Panc1 (cell line): ENCODE measurements at regions not wholly inside any gene's neighbourhood (a gene's known extent, or its start where the extent isn't known, plus 50 kb on each side); places are given as distances from the start of the nearest gene placed in this dataset.

Experiments
- ATAC-seq: fragments of 200-7000 bp; cut with Tn5 transposase; 2 replicates; pipeline ENCODE4 v1.9.1; 2020; ENCODE audit warnings: mild to moderate bottlenecking, moderate library complexity
- BruUV-seq: library from RNA; stranded (reverse); fragments of 400-500 nt; replicated peaks from 2 replicates; lab custom pipeline; 2021; lab: Mats Ljungman, UMichigan
- CTCF ChIA-PET: fragments of 300-600 bp; sonication (Branson Sonifier 250); formaldehyde crosslinking; loops from one replicate; lab custom pipeline; 2022; ENCODE audit warnings: antibody characterized with exemption; lab: Charles Lee
- POLR2A ChIA-PET: fragments of 300-600 bp; sonication (Branson Sonifier 250); formaldehyde crosslinking; loops from one replicate; lab custom pipeline; 2022; ENCODE audit warnings: antibody characterized with exemption; lab: Charles Lee
- DNase-seq: peaks from one replicate; pipeline ENCODE4 v3.0.0-alpha.2; 2010; ENCODE audit warnings: low read depth, low spot score
- H3K27ac ChIP-seq: 2 replicates; pipeline ENCODE4 v1.5.1; 2011; ENCODE audit warnings: mild to moderate bottlenecking, low read length, inconsistent platforms
- H3K27me3 ChIP-seq: fragments of 200-500 bp; sonication (Bioruptor generic); 2 replicates; pipeline ENCODE4 v1.6.0; 2014; ENCODE audit warnings: low read length, inconsistent platforms; ENCODE audit not compliant: control insufficient read depth, insufficient read depth
- H3K36me3 ChIP-seq: fragments of 200-500 bp; sonication (Bioruptor generic); 2 replicates; pipeline ENCODE4 v1.5.1; 2014; ENCODE audit warnings: inconsistent platforms, mild to moderate bottlenecking, low read length, moderate library complexity; ENCODE audit not compliant: control insufficient read depth, insufficient read depth
- H3K4me1 ChIP-seq: 2 replicates; pipeline ENCODE4 v1.5.1; 2011; ENCODE audit warnings: inconsistent platforms, mild to moderate bottlenecking, low read length, moderate library complexity; ENCODE audit not compliant: control insufficient read depth, insufficient read depth
- H3K4me3 ChIP-seq, 2 experiments: 2 replicates each; pipeline ENCODE4 v1.5.1; 2011 to 2012; ENCODE audit warnings: low read depth in 2 of 2, low read length in 2 of 2, mild to moderate bottlenecking in 2 of 2, inconsistent platforms in 1 of 2, moderate library complexity in 1 of 2
- H3K9me3 ChIP-seq: fragments of 200-500 bp; sonication (Bioruptor generic); 2 replicates; pipeline ENCODE4 v1.5.1; 2014; ENCODE audit warnings: low read depth, mild to moderate bottlenecking, inconsistent platforms, low read length, moderate library complexity; ENCODE audit not compliant: control insufficient read depth, insufficient read depth
- CTCF ChIP-seq: fragments of 450-650 bp; IDR thresholded peaks from 2 replicates; pipeline ENCODE4 v1.5.1; 2017; ENCODE audit warnings: mild to moderate bottlenecking
- POLR2AphosphoS5 ChIP-seq: IDR thresholded peaks from 2 replicates; pipeline ENCODE4 v1.6.1; 2012; ENCODE audit warnings: mild to moderate bottlenecking, low read depth, low read length, moderate library complexity
- SIN3A ChIP-seq: IDR thresholded peaks from 2 replicates; pipeline ENCODE4 v1.6.1; 2012; ENCODE audit warnings: low read depth, mild to moderate bottlenecking, low read length, moderate library complexity, borderline replicate concordance; ENCODE audit not compliant: insufficient read depth
- TCF7L2 ChIP-seq: IDR thresholded peaks from 2 replicates; pipeline ENCODE4 v1.6.1; 2011; ENCODE audit warnings: mild to moderate bottlenecking, low read depth, low read length, inconsistent platforms
- in situ Hi-C: cut with HindIII; loops from 2 replicates; pipeline ENCODE4 v1.10.0; 2016; ENCODE audit warnings: low sequenced_read_pairs, low pct_unique_long_range_greater_than_20kb
- intact Hi-C: fragments of 100-400 bp; cut with micrococcal nuclease; formaldehyde crosslinking; loops from one replicate; pipeline ENCODE4 v1.10.0; 2022; ENCODE audit not compliant: unreplicated experiment
- TF ChIP-seq, protein P1 (sequence below), 2 experiments: IDR thresholded peaks; 2 replicates each; pipeline ENCODE4 v1.6.1; 2011 to 2012; ENCODE audit warnings: low read depth in 2 of 2, control low read depth in 1 of 2, low read length in 1 of 2, mild to moderate bottlenecking in 1 of 2, moderate library complexity in 1 of 2; ENCODE audit not compliant: insufficient read depth in 1 of 2

GRCh38 chr5:104247260-104247659, 684.7 kb upstream of the NUDT12 start:
- TF ChIP-seq CTCF, result no peak
- TF ChIP-seq, protein P1, sequence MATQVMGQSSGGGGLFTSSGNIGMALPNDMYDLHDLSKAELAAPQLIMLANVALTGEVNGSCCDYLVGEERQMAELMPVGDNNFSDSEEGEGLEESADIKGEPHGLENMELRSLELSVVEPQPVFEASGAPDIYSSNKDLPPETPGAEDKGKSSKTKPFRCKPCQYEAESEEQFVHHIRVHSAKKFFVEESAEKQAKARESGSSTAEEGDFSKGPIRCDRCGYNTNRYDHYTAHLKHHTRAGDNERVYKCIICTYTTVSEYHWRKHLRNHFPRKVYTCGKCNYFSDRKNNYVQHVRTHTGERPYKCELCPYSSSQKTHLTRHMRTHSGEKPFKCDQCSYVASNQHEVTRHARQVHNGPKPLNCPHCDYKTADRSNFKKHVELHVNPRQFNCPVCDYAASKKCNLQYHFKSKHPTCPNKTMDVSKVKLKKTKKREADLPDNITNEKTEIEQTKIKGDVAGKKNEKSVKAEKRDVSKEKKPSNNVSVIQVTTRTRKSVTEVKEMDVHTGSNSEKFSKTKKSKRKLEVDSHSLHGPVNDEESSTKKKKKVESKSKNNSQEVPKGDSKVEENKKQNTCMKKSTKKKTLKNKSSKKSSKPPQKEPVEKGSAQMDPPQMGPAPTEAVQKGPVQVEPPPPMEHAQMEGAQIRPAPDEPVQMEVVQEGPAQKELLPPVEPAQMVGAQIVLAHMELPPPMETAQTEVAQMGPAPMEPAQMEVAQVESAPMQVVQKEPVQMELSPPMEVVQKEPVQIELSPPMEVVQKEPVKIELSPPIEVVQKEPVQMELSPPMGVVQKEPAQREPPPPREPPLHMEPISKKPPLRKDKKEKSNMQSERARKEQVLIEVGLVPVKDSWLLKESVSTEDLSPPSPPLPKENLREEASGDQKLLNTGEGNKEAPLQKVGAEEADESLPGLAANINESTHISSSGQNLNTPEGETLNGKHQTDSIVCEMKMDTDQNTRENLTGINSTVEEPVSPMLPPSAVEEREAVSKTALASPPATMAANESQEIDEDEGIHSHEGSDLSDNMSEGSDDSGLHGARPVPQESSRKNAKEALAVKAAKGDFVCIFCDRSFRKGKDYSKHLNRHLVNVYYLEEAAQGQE (IDR thresholded peaks at IDR 0.05; ENCODE audit: insufficient read depth in 1 of 2, low read depth in 2 of 2, low read length in 1 of 2), result no peak
- no peak for TF ChIP-seq POLR2AphosphoS5
- in situ Hi-C loops (no loop called here), intact Hi-C loops (no loop called here)
- H3K4me3 ChIP-seq, result no peak overlapping the region
- DNase-seq (no peak), ATAC-seq (no peak)
- H3K4me1 ChIP-seq, result no peaks in the 10 kb centered on the region
- H3K27ac ChIP-seq, result no peak overlapping the region
- CTCF ChIA-PET, result no interaction called here
- H3K36me3 ChIP-seq, result no peaks in the 10 kb centered on the region
- BruUV-seq, result no TSS peak
- H3K9me3 ChIP-seq, result no peaks in the 10 kb centered on the region
- no peaks in the 10 kb centered on the region for H3K27me3 ChIP-seq
- POLR2A ChIA-PET, result no interaction called here

GRCh38 chr5:104241046-104241445, 678.5 kb upstream of the NUDT12 start:
- no peak for DNase-seq
- H3K4me1 ChIP-seq, result no peaks in the 10 kb centered on the region
- H3K36me3 ChIP-seq, result no peaks in the 10 kb centered on the region
- ChIA-PET CTCF (no interaction called here), POLR2A (no interaction called here)
- TF ChIP-seq, protein P1 (IDR thresholded peaks at IDR 0.05; ENCODE audit: insufficient read depth in 1 of 2, low read depth in 2 of 2, low read length in 1 of 2), result no peak
- TF ChIP-seq TCF7L2 (no peak), CTCF (no peak), POLR2AphosphoS5 (no peak), SIN3A (no peak)
- in situ Hi-C loops, result no loop called here
- no peaks in the 10 kb centered on the region for H3K27me3 ChIP-seq
- intact Hi-C loops, result no loop called here
- BruUV-seq, result no TSS peak
- H3K27ac ChIP-seq, result no peak overlapping the region
- no peak overlapping the region for H3K4me3 ChIP-seq
- no peaks in the 10 kb centered on the region for H3K9me3 ChIP-seq
- no peak for ATAC-seq
